Spleen (tissue), 7 donors: ENCODE measurements at regions not wholly inside any gene's neighbourhood (a gene's known extent, or its start where the extent isn't known, plus 50 kb on each side); places are given as distances from the start of the nearest gene placed in this dataset.

Experiments
- POLR2A ChIP-seq, 3 donors: fragments of 450-650 bp; IDR thresholded peaks; one replicate each; pipeline ENCODE4 v1.5.1; 2017; ENCODE audit warnings: antibody characterized with exemption in 3 of 3, mild to moderate bottlenecking in 1 of 3
- POLR2AphosphoS5 ChIP-seq, 3 donors: sonication (generic); formaldehyde crosslinking; IDR thresholded peaks; one replicate each; pipeline ENCODE4 v1.5.1; 2017; ENCODE audit warnings: antibody characterized with exemption in 3 of 3
- TF ChIP-seq, protein P1 (sequence below), 11 experiments: fragments of 200-600 bp in 7 of 11; fragments of 450-650 bp in 4 of 11; sonication (generic) in 4 of 11; IDR thresholded peaks in 8 of 11; conservative IDR thresholded peaks in 3 of 11; 1 replicate in 7 of 11; 2 replicates in 4 of 11; pipeline versions ENCODE4 v1.4.0 to v1.8.0; 2016 to 2021; ENCODE audit warnings: antibody characterized with exemption in 11 of 11, inconsistent platforms in 4 of 11, mild to moderate bottlenecking in 1 of 11
- donor health status: DM: no; HTN: no; CAD: no; lungs with moderate emphysema.
- donor health status: DM: no; HTN: no; CAD: no.
- donor health status: DM: no; HTN: no; CAD: no.

DNA sequence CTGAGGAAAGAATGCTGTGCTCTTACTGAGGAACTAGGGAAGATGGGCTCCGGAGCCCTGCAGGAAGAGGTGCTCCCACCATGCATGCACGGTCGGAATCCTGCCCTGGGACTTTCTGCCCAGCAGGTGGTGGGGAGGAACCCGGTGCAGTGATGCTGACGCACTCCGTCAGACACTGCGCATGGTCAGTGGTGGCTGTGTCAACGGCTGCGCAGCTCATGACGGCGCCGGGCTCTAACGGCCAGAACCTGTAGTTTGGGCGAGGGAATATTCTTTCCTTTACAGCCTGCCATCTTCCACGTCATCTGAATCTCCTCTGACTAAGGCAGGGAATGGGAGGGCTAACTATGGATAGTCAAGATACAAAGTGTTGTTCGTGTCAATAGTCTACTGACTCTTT lies 189.2 kb upstream of the MGMT start:
- TF ChIP-seq, protein P1, sequence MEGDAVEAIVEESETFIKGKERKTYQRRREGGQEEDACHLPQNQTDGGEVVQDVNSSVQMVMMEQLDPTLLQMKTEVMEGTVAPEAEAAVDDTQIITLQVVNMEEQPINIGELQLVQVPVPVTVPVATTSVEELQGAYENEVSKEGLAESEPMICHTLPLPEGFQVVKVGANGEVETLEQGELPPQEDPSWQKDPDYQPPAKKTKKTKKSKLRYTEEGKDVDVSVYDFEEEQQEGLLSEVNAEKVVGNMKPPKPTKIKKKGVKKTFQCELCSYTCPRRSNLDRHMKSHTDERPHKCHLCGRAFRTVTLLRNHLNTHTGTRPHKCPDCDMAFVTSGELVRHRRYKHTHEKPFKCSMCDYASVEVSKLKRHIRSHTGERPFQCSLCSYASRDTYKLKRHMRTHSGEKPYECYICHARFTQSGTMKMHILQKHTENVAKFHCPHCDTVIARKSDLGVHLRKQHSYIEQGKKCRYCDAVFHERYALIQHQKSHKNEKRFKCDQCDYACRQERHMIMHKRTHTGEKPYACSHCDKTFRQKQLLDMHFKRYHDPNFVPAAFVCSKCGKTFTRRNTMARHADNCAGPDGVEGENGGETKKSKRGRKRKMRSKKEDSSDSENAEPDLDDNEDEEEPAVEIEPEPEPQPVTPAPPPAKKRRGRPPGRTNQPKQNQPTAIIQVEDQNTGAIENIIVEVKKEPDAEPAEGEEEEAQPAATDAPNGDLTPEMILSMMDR (IDR thresholded peaks at IDR 0.05 in 8 of 11, conservative IDR thresholded peaks at IDR 0.05 in 3 of 11): no peak
- no peak for TF ChIP-seq POLR2A (IDR thresholded peaks at IDR 0.05)
- no peak for TF ChIP-seq POLR2AphosphoS5 (IDR thresholded peaks at IDR 0.05)
